GM12878 (cell line): ENCODE measurements at regions not wholly inside any gene's neighbourhood (a gene's known extent, or its start where the extent isn't known, plus 50 kb on each side); places are given as distances from the start of the nearest gene placed in this dataset.

Source experiments
- ATAC-seq: fragments of 200-7000 bp; cut with Tn5 transposase; 3 replicates; pipeline ENCODE4 v1.9.1; 2020; ENCODE audit warnings: mild to moderate bottlenecking, moderate library complexity
- BruUV-seq: library from RNA; stranded (reverse); fragments of 400-500 nt; replicated peaks from 2 replicates; lab custom pipeline; 2021; lab: Mats Ljungman, UMichigan
- CTCF ChIA-PET: fragments of 300-600 bp; sonication (Branson Sonifier 250); formaldehyde crosslinking; extraction: SDS; loops from one replicate; lab custom pipeline; 2021; ENCODE audit warnings: inconsistent platforms; lab: Yijun Ruan, JAX
- POLR2A ChIA-PET: fragments of 350-600 bp; formaldehyde crosslinking; extraction: SDS; loops from one replicate; lab custom pipeline; 2021; ENCODE audit warnings: inconsistent platforms; lab: Charles Lee
- RAD21 ChIA-PET: fragments of 300-600 bp; sonication (Branson Sonifier 250); formaldehyde crosslinking; loops from one replicate; lab custom pipeline; 2023; ENCODE audit warnings: antibody characterized with exemption; ENCODE audit not compliant: unreplicated experiment; lab: Charles Lee
- SMC1A ChIA-PET: fragments of 300-600 bp; sonication (Branson Sonifier 250); formaldehyde crosslinking; loops from one replicate; lab custom pipeline; 2023; ENCODE audit not compliant: unreplicated experiment, uncharacterized antibody; lab: Charles Lee
- DNase-seq: peaks from one replicate; pipeline ENCODE4 v3.0.0-alpha.2; 2011; ENCODE audit warnings: low read depth, low spot score
- FAIRE-seq: peaks from 3 replicates; lab custom pipeline; 2011; peaks lifted over from hg19 to GRCh38; lab: Jason Lieb, UNC
- H2AFZ ChIP-seq: 2 replicates; pipeline ENCODE4 v1.6.0; 2011; ENCODE audit warnings: low read depth, low read length, control low read depth; ENCODE audit not compliant: control insufficient read depth
- H3K27ac ChIP-seq: 2 replicates; pipeline ENCODE4 v1.5.1; 2011; ENCODE audit warnings: control low read depth; ENCODE audit not compliant: control insufficient read depth, insufficient read depth
- H3K27me3 ChIP-seq, 2 experiments: replicated peaks in 1 of 2; 2 replicates each; pipeline versions ENCODE4 v1.6.0 to v1.6.1; 2011; ENCODE audit warnings: low read length in 1 of 2; ENCODE audit not compliant: control insufficient read depth in 2 of 2, insufficient read depth in 2 of 2
- H3K36me3 ChIP-seq, 2 experiments: 2 replicates each; pipeline ENCODE4 v1.5.1; 2011; ENCODE audit warnings: low read length in 1 of 2; ENCODE audit not compliant: control insufficient read depth in 2 of 2, insufficient read depth in 2 of 2
- H3K4me1 ChIP-seq: 2 replicates; pipeline ENCODE4 v1.6.1; 2011; ENCODE audit warnings: mild to moderate bottlenecking, low read length, moderate library complexity, mixed read lengths; ENCODE audit not compliant: control insufficient read depth, insufficient read depth
- H3K4me2 ChIP-seq: 2 replicates; pipeline ENCODE4 v1.6.0; 2011; ENCODE audit warnings: control low read depth; ENCODE audit not compliant: control insufficient read depth, insufficient read depth
- H3K4me3 ChIP-seq: fragments of 200-600 bp; sonication (generic); 2 replicates; pipeline ENCODE4 v1.5.1; 2016
- H3K79me2 ChIP-seq: 2 replicates; pipeline ENCODE4 v1.6.0; 2011; ENCODE audit warnings: low read length; ENCODE audit not compliant: control insufficient read depth, insufficient read depth
- H3K9ac ChIP-seq: 2 replicates; pipeline ENCODE4 v1.8.0; 2011; ENCODE audit warnings: low read length, control low read depth, mixed read lengths; ENCODE audit not compliant: control insufficient read depth, insufficient read depth
- H3K9me3 ChIP-seq: replicated peaks from 3 replicates; pipeline ENCODE4 v1.5.1; 2011; ENCODE audit warnings: mild to moderate bottlenecking, low read length; ENCODE audit not compliant: control insufficient read depth, insufficient read depth
- H4K20me1 ChIP-seq: 2 replicates; pipeline ENCODE4 v1.6.0; 2011; ENCODE audit not compliant: control insufficient read depth, insufficient read depth
- EED ChIP-seq: sonication (generic); IDR thresholded peaks from 2 replicates; pipeline ENCODE4 v1.6.1; 2016; ENCODE audit warnings: antibody characterized with exemption, low read depth
- GATAD2B ChIP-seq: fragments of 450-650 bp; conservative IDR thresholded peaks from 2 replicates; pipeline ENCODE4 v1.6.1; 2017; ENCODE audit warnings: low read depth, mild to moderate bottlenecking, moderate library complexity
- MTA2 ChIP-seq: fragments of 450-650 bp; IDR thresholded peaks from 2 replicates; pipeline ENCODE4 v1.6.1; 2016; ENCODE audit warnings: low read depth, mild to moderate bottlenecking, moderate library complexity
- MYB ChIP-seq: fragments of 150-350 bp; IDR thresholded peaks from 2 replicates; pipeline ENCODE4 v1.6.1; 2014; ENCODE audit warnings: mild to moderate bottlenecking, low read depth, low read length, borderline replicate concordance
- NRF1 ChIP-seq: conservative IDR thresholded peaks from 2 replicates; pipeline ENCODE4 v1.6.1; 2011; ENCODE audit warnings: mild to moderate bottlenecking, low read depth, low read length, improper control_type of control experiment
- PAX8 ChIP-seq: fragments of 450-650 bp; IDR thresholded peaks from 2 replicates; pipeline ENCODE4 v1.6.1; 2017; ENCODE audit warnings: mild to moderate bottlenecking, moderate library complexity
- POU2F2 ChIP-seq: IDR thresholded peaks from 3 replicates; pipeline ENCODE4 v1.6.1; 2011; ENCODE audit warnings: low read depth, mild to moderate bottlenecking, low read length, borderline replicate concordance
- RB1 ChIP-seq: fragments of 450-650 bp; formaldehyde crosslinking; IDR thresholded peaks from 2 replicates; pipeline ENCODE4 v1.6.1; 2017; ENCODE audit warnings: mild to moderate bottlenecking, borderline replicate concordance
- RELA ChIP-seq: fragments of 450-650 bp; IDR thresholded peaks from 2 replicates; pipeline ENCODE4 v1.8.0; 2014; ENCODE audit warnings: borderline replicate concordance; ENCODE audit not compliant: partially characterized antibody
- SKIL ChIP-seq: fragments of 450-650 bp; IDR thresholded peaks from 2 replicates; pipeline ENCODE4 v1.6.1; 2017; ENCODE audit warnings: mild to moderate bottlenecking, low read depth, inconsistent platforms; ENCODE audit not compliant: poor library complexity, severe bottlenecking
- SRF ChIP-seq, 2 experiments: IDR thresholded peaks; 2 replicates each; pipeline ENCODE4 v1.6.1; 2011; ENCODE audit warnings: low read depth in 2 of 2, low read length in 2 of 2, mild to moderate bottlenecking in 1 of 2, moderate library complexity in 1 of 2
- ZNF24 ChIP-seq: fragments of 450-650 bp; IDR thresholded peaks from 2 replicates; pipeline ENCODE4 v1.6.1; 2017; ENCODE audit warnings: antibody characterized with exemption, mild to moderate bottlenecking
- ZZZ3 ChIP-seq: IDR thresholded peaks from 2 replicates; pipeline ENCODE4 v1.6.1; 2011; ENCODE audit warnings: low read depth; ENCODE audit not compliant: control insufficient read depth, insufficient read length
- WGBS: methylation state at CpG from one replicate; pipeline ENCODE4 v1.1.6; 2016; ENCODE audit warnings: low lambda C conversion rate; ENCODE audit not compliant: insufficient replicate concordance, insufficient coverage; ENCODE audit errors: missing lambda C conversion rate; 5-methylcytosine and 5-hydroxymethylcytosine counted together
- in situ Hi-C: fragments of 300-500 bp; cut with MboI; formaldehyde crosslinking; loops from 9 replicates; pipeline ENCODE4 v1.14.3; 2018; ENCODE audit warnings: mixed read lengths
- intact Hi-C: fragments of 100-400 bp; cut with micrococcal nuclease; formaldehyde crosslinking; loops from one replicate; pipeline ENCODE4 v1.14.2; 2022; ENCODE audit not compliant: unreplicated experiment
- TF ChIP-seq, protein P1 (sequence below): fragments of 450-650 bp; IDR thresholded peaks from 2 replicates; pipeline ENCODE4 v1.6.1; 2018; ENCODE audit warnings: borderline replicate concordance, mild to moderate bottlenecking; ENCODE audit not compliant: partially characterized antibody
- TF ChIP-seq, protein P2 (sequence below): IDR thresholded peaks from 2 replicates; pipeline ENCODE4 v1.6.1; 2012; ENCODE audit warnings: low read length, inconsistent platforms

DNA sequence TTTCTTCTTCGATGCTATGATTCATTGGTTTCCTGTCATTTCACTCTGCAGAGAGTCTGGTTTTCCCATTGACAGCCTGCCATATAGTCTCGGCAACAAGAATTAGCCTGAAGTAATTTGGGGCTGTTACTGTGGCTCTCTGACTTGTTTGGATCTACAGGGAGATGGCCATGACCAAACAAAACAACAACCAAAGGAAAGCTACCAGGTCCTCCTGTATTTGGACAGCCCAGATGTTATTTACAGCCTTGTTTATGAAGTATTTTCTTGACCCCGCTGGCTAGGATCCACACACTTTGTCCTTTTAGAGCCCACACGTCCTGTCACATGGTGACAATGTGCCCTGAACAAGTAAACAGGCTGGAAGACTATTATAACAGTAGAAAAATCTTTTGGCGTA is 111.4 kb upstream of the PREP start:
- H2AFZ ChIP-seq = no peak overlapping the region
- FAIRE-seq = no peak
- BruUV-seq = no TSS peak
- no peaks in the 10 kb centered on the region for H4K20me1 ChIP-seq
- in situ Hi-C loops (no loop called here), intact Hi-C loops (no loop called here)
- ChIA-PET POLR2A (no interaction called here), CTCF (no interaction called here), RAD21 (no interaction called here), SMC1A (no interaction called here)
- ATAC-seq = no peak
- no peak overlapping the region for H3K9ac ChIP-seq
- H3K27me3 ChIP-seq = no peaks in the 10 kb centered on the region; a peak in 1 of 4 replicates
- no peaks in the 10 kb centered on the region for H3K79me2 ChIP-seq
- H3K9me3 ChIP-seq = no peaks in the 10 kb centered on the region; the same call in 2 of the 3 replicates
- no peak for DNase-seq
- no peak overlapping the region for H3K4me2 ChIP-seq
- TF ChIP-seq PAX8 (no peak), ZZZ3 (no peak), NRF1 (no peak), EED (no peak), POU2F2 (no peak), RB1 (no peak), MYB (no peak), SKIL (no peak), GATAD2B (no peak), RELA (no peak), ZNF24 (no peak), SRF (IDR thresholded peaks at IDR 0.05; ENCODE audit: low read depth in 2 of 2, low read length in 2 of 2) (no peak), MTA2 (no peak)
- TF ChIP-seq, protein P1, sequence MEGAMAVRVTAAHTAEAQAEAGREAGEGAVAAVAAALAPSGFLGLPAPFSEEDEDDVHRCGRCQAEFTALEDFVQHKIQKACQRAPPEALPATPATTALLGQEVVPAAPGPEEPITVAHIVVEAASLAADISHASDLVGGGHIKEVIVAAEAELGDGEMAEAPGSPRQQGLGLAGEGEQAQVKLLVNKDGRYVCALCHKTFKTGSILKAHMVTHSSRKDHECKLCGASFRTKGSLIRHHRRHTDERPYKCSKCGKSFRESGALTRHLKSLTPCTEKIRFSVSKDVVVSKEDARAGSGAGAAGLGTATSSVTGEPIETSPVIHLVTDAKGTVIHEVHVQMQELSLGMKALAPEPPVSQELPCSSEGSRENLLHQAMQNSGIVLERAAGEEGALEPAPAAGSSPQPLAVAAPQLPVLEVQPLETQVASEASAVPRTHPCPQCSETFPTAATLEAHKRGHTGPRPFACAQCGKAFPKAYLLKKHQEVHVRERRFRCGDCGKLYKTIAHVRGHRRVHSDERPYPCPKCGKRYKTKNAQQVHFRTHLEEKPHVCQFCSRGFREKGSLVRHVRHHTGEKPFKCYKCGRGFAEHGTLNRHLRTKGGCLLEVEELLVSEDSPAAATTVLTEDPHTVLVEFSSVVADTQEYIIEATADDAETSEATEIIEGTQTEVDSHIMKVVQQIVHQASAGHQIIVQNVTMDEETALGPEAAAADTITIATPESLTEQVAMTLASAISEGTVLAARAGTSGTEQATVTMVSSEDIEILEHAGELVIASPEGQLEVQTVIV = no peak
- TF ChIP-seq, protein P2, sequence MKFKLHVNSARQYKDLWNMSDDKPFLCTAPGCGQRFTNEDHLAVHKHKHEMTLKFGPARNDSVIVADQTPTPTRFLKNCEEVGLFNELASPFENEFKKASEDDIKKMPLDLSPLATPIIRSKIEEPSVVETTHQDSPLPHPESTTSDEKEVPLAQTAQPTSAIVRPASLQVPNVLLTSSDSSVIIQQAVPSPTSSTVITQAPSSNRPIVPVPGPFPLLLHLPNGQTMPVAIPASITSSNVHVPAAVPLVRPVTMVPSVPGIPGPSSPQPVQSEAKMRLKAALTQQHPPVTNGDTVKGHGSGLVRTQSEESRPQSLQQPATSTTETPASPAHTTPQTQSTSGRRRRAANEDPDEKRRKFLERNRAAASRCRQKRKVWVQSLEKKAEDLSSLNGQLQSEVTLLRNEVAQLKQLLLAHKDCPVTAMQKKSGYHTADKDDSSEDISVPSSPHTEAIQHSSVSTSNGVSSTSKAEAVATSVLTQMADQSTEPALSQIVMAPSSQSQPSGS = no peak
- H3K4me1 ChIP-seq = no peaks in the 10 kb centered on the region
- WGBS = 60% methylated on average over 5 of the region's 5 CpGs
- H3K4me3 ChIP-seq = no peak overlapping the region
- H3K27ac ChIP-seq = no peak overlapping the region
- no peaks in the 10 kb centered on the region for H3K36me3 ChIP-seq
